Muscle of back (tissue), 3 donors: ENCODE measurements at regions not wholly inside any gene's neighbourhood (a gene's known extent, or its start where the extent isn't known, plus 50 kb on each side); places are given as distances from the start of the nearest gene placed in this dataset.

Source experiments
- DNase-seq, 3 donors: peaks; one replicate each; pipeline versions ENCODE4 v3.0.0 to v3.0.0-alpha.2; 2013

DNA sequence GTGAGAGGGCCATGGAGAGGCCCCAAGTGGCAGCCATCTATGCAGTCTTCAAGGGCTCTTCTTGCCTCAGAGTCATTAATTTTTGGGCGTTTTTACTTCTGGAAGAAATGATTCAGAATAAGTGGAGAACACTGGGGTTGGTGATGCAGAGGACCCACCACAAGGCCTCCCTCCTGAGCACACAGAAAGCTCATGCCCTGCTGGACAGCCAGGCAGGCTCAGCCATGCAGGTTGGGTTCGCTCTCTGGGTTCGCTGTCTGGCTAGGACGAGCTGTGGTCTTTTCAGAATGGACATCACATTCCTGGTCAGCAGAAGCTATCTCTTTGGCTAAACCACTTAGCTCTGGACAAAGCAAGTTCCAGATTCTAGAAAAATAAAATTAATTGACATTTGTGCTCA, 480.8 kb downstream of the RPS24 start:
- no peak for DNase-seq

- DNase-seq = peak in 1 of 3 donors; percentile 56
Observed at GRCh38 chr10:78515038-78515872, 481.6 kb downstream of the RPS24 start.

DNA sequence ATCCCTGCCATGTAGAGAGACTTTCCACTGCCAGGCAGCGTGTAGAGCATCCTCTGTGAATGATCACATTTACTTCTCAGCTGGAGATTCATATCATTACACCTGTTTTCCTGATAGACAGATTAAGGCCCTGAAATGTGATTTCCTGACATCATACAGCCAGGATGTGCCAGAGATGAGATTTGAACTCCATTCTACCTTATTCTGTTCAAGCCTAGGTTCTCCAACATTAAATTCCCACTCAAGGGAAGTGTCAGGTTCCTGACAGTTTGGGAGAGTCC, 482.1 kb downstream of the RPS24 start:
- DNase-seq = no peak

GRCh38 chr10:78516236-78516635, 482.6 kb downstream of the RPS24 start:
- DNase-seq = no peak

GRCh38 chr10:78516756-78517155, 483.1 kb downstream of the RPS24 start:
- peak in 2 of 3 donors; percentile 38 to 60 for DNase-seq

GRCh38 chr10:78518224-78518623, 484.6 kb downstream of the RPS24 start:
- no peak for DNase-seq

DNA sequence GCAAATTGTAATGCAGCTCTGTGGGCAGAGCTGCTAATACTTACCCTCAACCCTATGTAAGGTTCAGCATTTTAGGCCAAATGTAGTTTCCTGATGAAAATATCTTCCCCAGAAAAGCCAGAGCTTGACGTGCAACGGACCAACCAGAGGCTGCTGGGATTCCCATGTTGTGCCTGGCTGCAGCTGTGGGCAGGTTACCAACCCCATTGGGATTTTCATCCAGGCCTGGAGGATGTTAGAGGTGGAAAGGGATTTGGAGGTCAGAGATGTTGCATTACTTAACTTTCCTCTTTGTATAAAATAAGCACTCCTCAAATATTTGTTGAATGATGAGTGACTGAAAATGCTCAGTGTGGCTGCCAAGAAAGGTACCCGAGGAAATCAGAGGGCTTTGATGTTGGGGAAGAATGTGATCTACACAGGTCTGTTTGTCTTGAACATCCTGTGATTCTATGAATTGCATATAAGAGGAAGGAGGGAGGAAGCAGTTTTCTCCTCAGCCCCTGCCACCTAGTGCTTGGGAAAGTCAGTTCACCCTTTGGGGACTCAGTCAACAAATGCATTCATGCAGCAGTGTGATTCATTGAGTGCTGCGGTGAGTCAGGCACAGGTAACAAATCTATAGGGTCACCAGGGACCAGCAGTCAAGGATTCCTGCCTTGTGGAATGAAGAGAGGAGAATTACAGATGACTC, 487.2 kb downstream of the RPS24 start:
- no peak for DNase-seq

- no peak for DNase-seq
Observed at GRCh38 chr10:78523453-78523852, 489.8 kb downstream of the RPS24 start.

- DNase-seq = peak in 1 of 3 donors; percentile 49
Observed at GRCh38 chr10:78524342-78524741, 490.7 kb downstream of the RPS24 start.

GRCh38 chr10:78524941-78525340, 491.3 kb downstream of the RPS24 start:
- no peak for DNase-seq

DNA sequence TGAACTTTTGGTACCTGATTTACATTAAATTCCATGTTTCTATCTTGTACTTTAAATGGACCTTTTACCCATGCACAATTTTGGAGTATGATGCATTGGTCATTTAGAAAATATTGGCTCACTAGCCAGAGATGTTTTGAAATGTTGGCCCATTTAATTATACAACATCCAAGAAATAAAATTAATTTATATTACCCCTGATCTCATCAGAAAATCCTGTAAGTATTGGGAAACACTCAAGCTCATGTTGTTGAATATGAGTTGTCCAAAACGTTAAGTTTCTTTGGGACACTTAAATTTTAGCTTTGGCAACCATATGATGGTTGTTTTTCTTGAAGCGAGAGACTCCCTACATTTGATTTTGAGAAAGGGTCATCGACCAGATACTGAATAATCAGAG, 492.7 kb downstream of the RPS24 start:
- no peak for DNase-seq

GRCh38 chr10:78527296-78527695, 493.6 kb downstream of the RPS24 start:
- DNase-seq = no peak

DNA sequence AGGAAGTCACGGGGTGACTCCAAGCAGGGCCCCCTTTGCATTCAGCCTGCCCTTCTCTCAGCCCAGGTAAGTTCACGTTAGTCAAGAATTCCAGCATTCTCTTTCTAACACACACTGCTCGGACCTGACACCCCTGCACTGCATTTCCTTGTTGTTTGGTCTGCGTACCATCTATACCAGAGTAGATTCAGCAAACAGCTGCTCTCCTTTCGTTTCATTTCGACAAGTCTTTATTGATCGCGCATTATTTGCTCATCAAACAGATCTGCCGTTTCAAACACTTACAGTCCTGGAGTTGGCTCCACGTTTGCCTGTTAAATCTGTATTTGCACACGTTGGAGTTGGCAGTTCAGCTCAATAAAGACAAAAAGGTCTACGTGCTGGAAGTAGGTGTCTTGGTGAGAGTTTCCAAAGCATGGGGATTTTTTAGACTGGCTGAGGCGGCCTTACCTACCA, 495.1 kb downstream of the RPS24 start:
- no peak for DNase-seq

GRCh38 chr10:78529262-78529661, 495.6 kb downstream of the RPS24 start:
- no peak for DNase-seq

DNA sequence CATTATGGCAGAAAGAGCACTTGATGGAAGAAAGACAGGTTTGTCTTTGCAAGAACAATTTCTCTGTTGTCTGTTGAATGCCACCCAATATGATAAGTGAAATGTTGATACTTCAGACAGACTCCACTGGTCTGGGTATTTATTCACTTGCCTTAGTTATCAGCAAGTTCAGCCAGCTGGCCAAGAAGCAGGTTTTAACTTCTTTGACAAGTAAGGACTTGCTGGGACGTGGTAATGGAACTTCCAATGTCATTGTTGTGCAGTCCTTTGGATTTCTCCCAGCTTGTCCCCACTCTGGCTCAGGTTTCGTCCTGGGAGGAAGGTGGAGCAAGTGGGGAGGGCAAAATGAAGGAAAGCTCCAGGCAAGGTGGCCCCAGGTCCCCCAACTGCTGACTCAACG, 497.4 kb downstream of the RPS24 start:
- DNase-seq = no peak

GRCh38 chr10:78532480-78533042, 498.9 kb downstream of the RPS24 start:
- DNase-seq = no peak

DNA sequence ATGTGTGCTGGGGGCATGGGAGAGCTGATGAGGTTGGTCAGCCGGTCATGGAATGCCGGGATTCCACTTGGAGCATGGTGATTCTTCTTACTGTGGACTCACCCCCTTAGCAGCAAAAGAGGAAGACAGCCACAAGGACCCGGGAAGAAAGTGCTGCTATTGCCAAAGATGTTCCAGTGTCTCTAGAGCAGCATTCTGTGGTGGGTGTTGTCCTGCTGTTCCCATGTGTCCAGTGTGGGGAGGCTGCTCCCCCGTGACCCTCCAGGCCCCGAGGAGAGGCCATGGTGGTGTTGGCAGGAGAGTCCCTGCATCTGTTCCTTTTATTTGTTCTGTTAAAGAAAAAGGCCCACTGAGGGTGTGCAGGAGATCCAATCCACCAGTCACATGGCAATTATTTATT, 499.4 kb downstream of the RPS24 start:
- DNase-seq = no peak

DNA sequence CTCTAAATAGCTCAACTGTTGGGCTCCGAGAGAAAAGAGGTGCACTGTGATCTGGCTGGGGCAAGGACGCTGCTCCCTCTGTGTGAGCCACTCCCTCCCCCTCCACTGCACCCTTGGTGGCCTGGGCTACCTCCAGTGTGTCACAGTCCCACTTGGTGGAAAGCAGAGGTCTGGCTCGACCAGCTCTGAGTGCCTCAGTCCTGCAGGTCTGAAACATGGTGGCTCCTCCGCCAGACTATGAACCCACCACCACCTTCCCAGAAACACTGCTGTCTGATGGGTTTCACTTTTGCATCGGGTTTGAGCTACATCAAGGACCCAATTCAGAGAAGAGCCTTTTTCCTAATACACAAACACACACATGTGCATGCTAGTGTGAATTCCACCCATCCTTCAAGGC, 500.1 kb downstream of the RPS24 start:
- DNase-seq = no peak

DNA sequence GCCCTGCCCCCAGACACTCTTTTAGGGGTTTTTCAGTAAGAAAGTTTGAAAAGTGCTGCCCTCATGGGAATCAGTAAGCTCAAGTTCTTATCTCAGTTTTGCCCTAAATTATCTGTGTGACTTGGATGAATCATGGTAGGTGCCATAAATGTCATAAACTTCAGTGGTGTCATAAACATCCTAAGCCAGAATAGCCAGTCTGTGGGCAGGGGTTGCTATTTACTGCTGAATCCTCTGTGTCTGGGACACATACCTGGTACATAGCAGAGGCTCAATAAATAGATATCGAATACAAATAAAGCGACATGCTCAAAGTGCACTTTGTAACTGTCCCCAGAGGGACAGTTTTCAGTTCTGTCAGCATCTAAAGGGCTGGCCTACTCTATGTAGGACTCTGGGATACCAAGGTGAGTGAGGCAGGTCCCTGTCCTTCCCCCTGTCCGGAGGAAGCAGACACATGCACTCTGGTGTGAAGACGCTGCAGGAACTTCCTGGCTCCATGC, 502.1 kb downstream of the RPS24 start:
- no peak for DNase-seq

DNA sequence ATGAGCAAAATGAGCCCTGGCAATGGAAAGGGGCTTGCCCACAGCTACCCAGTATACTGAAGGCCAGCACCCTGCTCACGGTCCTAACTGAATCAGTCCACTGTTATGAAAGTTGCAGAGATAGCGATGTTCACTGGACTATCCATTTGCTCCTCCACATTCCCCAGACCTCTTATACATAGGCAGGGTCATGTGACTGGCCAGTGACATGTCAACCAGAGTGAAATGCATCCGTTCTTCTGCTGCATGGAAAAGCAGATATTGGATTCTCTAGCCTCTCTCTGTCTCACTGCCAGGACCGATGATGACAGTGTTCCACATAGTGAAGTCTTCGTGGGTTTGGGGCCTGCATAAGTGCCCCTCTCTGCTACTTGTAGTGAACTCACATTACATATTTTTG, 503.4 kb downstream of the RPS24 start:
- no peak for DNase-seq

DNA sequence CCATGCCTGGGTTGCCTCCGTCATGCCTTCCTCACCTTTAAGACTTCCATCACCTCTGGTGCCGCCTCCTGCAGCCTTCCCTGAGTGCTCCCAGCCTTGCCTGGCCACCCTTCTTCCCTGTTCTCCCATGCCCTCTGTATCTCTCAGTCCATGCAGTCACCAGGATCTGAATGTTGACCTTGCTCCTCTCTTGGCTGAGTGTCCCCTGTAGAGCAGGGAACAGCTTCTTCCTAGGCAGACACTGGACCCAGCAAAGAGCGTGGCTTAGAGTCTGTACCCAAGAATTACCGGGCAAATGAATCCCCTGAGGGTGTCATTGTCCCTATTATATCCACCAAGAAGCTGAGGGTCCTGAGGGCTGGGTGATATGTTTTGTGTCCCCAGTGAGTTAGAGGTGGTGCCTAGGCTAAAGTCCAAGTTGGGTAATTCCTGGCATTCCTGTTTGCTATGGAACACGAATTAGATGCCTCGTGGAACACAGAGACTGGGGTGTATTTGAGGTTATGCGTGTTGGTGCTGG, 505.6 kb downstream of the RPS24 start:
- DNase-seq = no peak

GRCh38 chr10:78540355-78541076, 506.9 kb downstream of the RPS24 start:
- no peak for DNase-seq
